HCT116 (cell line): ENCODE measurements at regions not wholly inside any gene's neighbourhood (a gene's known extent, or its start where the extent isn't known, plus 50 kb on each side); places are given as distances from the start of the nearest gene placed in this dataset.

ENCODE experiments used
- ATAC-seq: fragments of 200-7000 bp; cut with Tn5 transposase; 2 replicates; pipeline ENCODE4 v1.9.1; 2020; ENCODE audit warnings: mild to moderate bottlenecking, moderate library complexity
- BruUV-seq: library from RNA; stranded (reverse); fragments of 400-500 nt; replicated peaks from 2 replicates; lab custom pipeline; 2021; lab: Mats Ljungman, UMichigan
- CTCF ChIA-PET: fragments of 300-600 bp; sonication (Branson Sonifier 250); formaldehyde crosslinking; loops from one replicate; lab custom pipeline; 2021; ENCODE audit warnings: antibody characterized with exemption; lab: Charles Lee
- POLR2A ChIA-PET: fragments of 300-600, 350-600 bp; sonication (Branson Sonifier 250); formaldehyde crosslinking; loops from one replicate; lab custom pipeline; 2021; ENCODE audit warnings: antibody characterized with exemption; lab: Charles Lee
- RAD21 ChIA-PET, 2 experiments: fragments of 300-600 bp; sonication (Branson Sonifier 250); formaldehyde crosslinking; loops; one replicate each; lab custom pipeline; 2023; ENCODE audit warnings: low total read pairs in 2 of 2; ENCODE audit not compliant: uncharacterized antibody in 2 of 2, unreplicated experiment in 2 of 2, low non-redundant PET in 1 of 2; lab: Charles Lee
- DNase-seq: peaks from one replicate; pipeline ENCODE4 v3.0.0-alpha.2; 2010; ENCODE audit warnings: low read depth, low spot score
- H2AFZ ChIP-seq: fragments of 200-600 bp; shearing (Covaris generic), sonication (generic); 2 replicates; pipeline ENCODE4 v1.6.1; 2017; ENCODE audit warnings: low read depth, mixed run types, mixed read lengths, antibody characterized with exemption, low read length; ENCODE audit not compliant: poor library complexity, severe bottlenecking
- H3K27ac ChIP-seq: 2 replicates; pipeline ENCODE4 v1.5.1; 2012; ENCODE audit warnings: low read depth, low read length
- H3K27me3 ChIP-seq: fragments of 200-600 bp; sonication (generic); 2 replicates; pipeline ENCODE4 v1.6.1; 2016; ENCODE audit warnings: mixed run types, low read length, mixed read lengths; ENCODE audit not compliant: insufficient read depth
- H3K36me3 ChIP-seq, 2 experiments: fragments of 200-500 bp in 1 of 2; fragments of 200-600 bp in 1 of 2; sonication (Bioruptor generic) in 1 of 2; sonication (generic) in 1 of 2; 2 replicates each; pipeline versions ENCODE4 v1.5.1 to v1.6.1; 2014 to 2016; ENCODE audit warnings: low read length in 2 of 2, inconsistent platforms in 1 of 2, mixed read lengths in 1 of 2, mixed run types in 1 of 2; ENCODE audit not compliant: insufficient read depth in 2 of 2, control insufficient read depth in 1 of 2
- H3K4me1 ChIP-seq, 2 experiments: fragments of 200-600 bp in 1 of 2; sonication (generic) in 1 of 2; 2 replicates each; pipeline versions ENCODE4 v1.5.1 to v1.6.1; 2012 to 2017; ENCODE audit warnings: low read length in 2 of 2, inconsistent platforms in 1 of 2, mild to moderate bottlenecking in 1 of 2, mixed read lengths in 1 of 2, mixed run types in 1 of 2, moderate library complexity in 1 of 2; ENCODE audit not compliant: insufficient read depth in 2 of 2, control insufficient read depth in 1 of 2
- H3K4me2 ChIP-seq: fragments of 200-600 bp; sonication (generic); 2 replicates; pipeline ENCODE4 v1.6.1; 2017; ENCODE audit warnings: mixed run types, low read length, mixed read lengths
- H3K4me3 ChIP-seq, 2 experiments: fragments of 200-600 bp in 1 of 2; sonication (generic) in 1 of 2; replicated peaks in 1 of 2; 2 replicates each; pipeline ENCODE4 v1.5.1; 2011 to 2016; ENCODE audit warnings: low read length in 2 of 2, control low read depth in 1 of 2, low read depth in 1 of 2, mild to moderate bottlenecking in 1 of 2, mixed read lengths in 1 of 2, mixed run types in 1 of 2
- H3K79me2 ChIP-seq: fragments of 200-600 bp; sonication (generic); 2 replicates; pipeline ENCODE4 v1.6.1; 2017; ENCODE audit warnings: mild to moderate bottlenecking, mixed run types, low read length, moderate library complexity, mixed read lengths; ENCODE audit not compliant: insufficient read depth
- H3K9ac ChIP-seq: fragments of 200-600 bp; sonication (generic); 2 replicates; pipeline ENCODE4 v1.6.1; 2016; ENCODE audit warnings: low read length, mixed read lengths
- H3K9me2 ChIP-seq: fragments of 200-600 bp; sonication (generic), shearing (Covaris generic); 2 replicates; pipeline ENCODE4 v1.6.1; 2017; ENCODE audit warnings: mixed run types, mild to moderate bottlenecking, moderate library complexity; ENCODE audit not compliant: insufficient read depth
- H3K9me3 ChIP-seq, 2 experiments: fragments of 200-500 bp in 1 of 2; fragments of 200-600 bp in 1 of 2; sonication (Bioruptor generic) in 1 of 2; sonication (generic) in 1 of 2; 2 replicates each; pipeline ENCODE4 v1.6.1; 2014 to 2017; ENCODE audit warnings: low read length in 2 of 2, mixed read lengths in 2 of 2, inconsistent platforms in 1 of 2, low read depth in 1 of 2, mild to moderate bottlenecking in 1 of 2, mixed run types in 1 of 2, moderate library complexity in 1 of 2; ENCODE audit not compliant: control insufficient read depth in 1 of 2, insufficient read depth in 1 of 2
- H4K20me1 ChIP-seq: fragments of 200-600 bp; sonication (generic), shearing (Covaris generic); 2 replicates; pipeline ENCODE4 v1.6.1; 2017; ENCODE audit warnings: mixed run types, mild to moderate bottlenecking, moderate library complexity; ENCODE audit not compliant: insufficient read depth
- CEBPB ChIP-seq: IDR thresholded peaks from 2 replicates; pipeline ENCODE4 v1.6.1; 2012; ENCODE audit warnings: low read depth
- CTCF ChIP-seq, 3 experiments: fragments of 200-600 bp in 1 of 3; sonication (generic) in 1 of 3; IDR thresholded peaks in 2 of 3; conservative IDR thresholded peaks in 1 of 3; 2 replicates each; pipeline ENCODE4 v1.5.1; 2012 to 2017; ENCODE audit warnings: low read depth in 2 of 3, low read length in 2 of 3, antibody characterized with exemption in 1 of 3, borderline replicate concordance in 1 of 3, control low read depth in 1 of 3, mild to moderate bottlenecking in 1 of 3, mixed read lengths in 1 of 3, mixed run types in 1 of 3, moderate library complexity in 1 of 3; ENCODE audit not compliant: insufficient read depth in 1 of 3
- POLR2A ChIP-seq: IDR thresholded peaks from 2 replicates; pipeline ENCODE4 v1.7.0; 2011; ENCODE audit warnings: borderline replicate concordance; ENCODE audit not compliant: insufficient read depth, insufficient read length; ENCODE audit errors: extremely low read depth
- REST ChIP-seq: IDR thresholded peaks from 2 replicates; pipeline ENCODE4 v1.6.1; 2012; ENCODE audit warnings: low read depth
- SIN3A ChIP-seq: IDR thresholded peaks from 2 replicates; pipeline ENCODE4 v1.6.1; 2012; ENCODE audit warnings: low read depth
- SP1 ChIP-seq: IDR thresholded peaks from 2 replicates; pipeline ENCODE4 v1.6.1; 2012; ENCODE audit warnings: low read depth
- TCF7L2 ChIP-seq: IDR thresholded peaks from 2 replicates; pipeline ENCODE4 v1.7.0; 2011; ENCODE audit warnings: borderline replicate concordance, inconsistent platforms; ENCODE audit not compliant: insufficient read depth, insufficient read length; ENCODE audit errors: extremely low read depth
- YY1 ChIP-seq: IDR thresholded peaks from 2 replicates; pipeline ENCODE4 v1.6.1; 2011; ENCODE audit warnings: low read length, low read depth, moderate library complexity, mild to moderate bottlenecking; ENCODE audit not compliant: insufficient replicate concordance; ENCODE audit errors: extremely low read depth
- ZNF274 ChIP-seq: fragments of 200-500 bp; sonication (Bioruptor generic); IDR thresholded peaks from 2 replicates; pipeline ENCODE4 v1.6.1; 2014; ENCODE audit warnings: mild to moderate bottlenecking, low read depth, low read length, inconsistent platforms
- intact Hi-C: fragments of 100-400 bp; cut with micrococcal nuclease; formaldehyde crosslinking; loops from 2 replicates; pipeline ENCODE4 v1.10.0; 2022

- no peaks in the 10 kb centered on the region for H3K27me3 ChIP-seq
- intact Hi-C loops: no loop called here
- CTCF ChIA-PET: no interaction called here
Measured at GRCh38 chr6:134402372-134402984, 84.6 kb upstream of the SGK1 start.

More at GRCh38 chr6:134402372-134402984, 84.6 kb upstream of the SGK1 start:
- Histone ChIP-seq H3K4me1 (peaks cover 0 to 11% of the 10 kb centered on the region in 2 experiments; a peak in 2 of 4 replicates), H3K4me3 (no peak overlapping the region)
- RAD21 ChIA-PET: no interaction called here
- TF ChIP-seq POLR2A (no peak), SIN3A (no peak), YY1 (no peak), CEBPB (no peak), TCF7L2 (no peak), ZNF274 (no peak), SP1 (no peak), CTCF (IDR thresholded peaks at IDR 0.05 in 2 of 3, conservative IDR thresholded peaks at IDR 0.05 in 1 of 3; ENCODE audit: borderline replicate concordance in 1 of 3, insufficient read depth in 1 of 3, low read depth in 2 of 3, low read length in 2 of 3) (no peak), REST (no peak)
- TF ChIP-seq, all 23 proteins: peak for 0
- no peaks in the 10 kb centered on the region for H3K9me2 ChIP-seq
- BruUV-seq: no TSS peak
- POLR2A ChIA-PET: no interaction called here
- H3K4me2 ChIP-seq: no peak overlapping the region
- no peaks in the 10 kb centered on the region for H3K9me3 ChIP-seq
- DNase-seq (no peak), ATAC-seq (no peak)
- H3K79me2 ChIP-seq: no peaks in the 10 kb centered on the region
- no peak overlapping the region for H3K27ac ChIP-seq
- H3K9ac ChIP-seq: no peak overlapping the region
- H3K36me3 ChIP-seq: no peaks in the 10 kb centered on the region
- no peak overlapping the region for H2AFZ ChIP-seq
- H4K20me1 ChIP-seq: no peaks in the 10 kb centered on the region
